GM21515 (cell line): ENCODE measurements at regions not wholly inside any gene's neighbourhood (a gene's known extent, or its start where the extent isn't known, plus 50 kb on each side); places are given as distances from the start of the nearest gene placed in this dataset.

Experiments used
- ATAC-seq: cut with Tn5 transposase; IDR thresholded peaks from one replicate; pipeline ENCODE4 v1.9.1; 2021; ENCODE audit not compliant: unreplicated experiment

DNA sequence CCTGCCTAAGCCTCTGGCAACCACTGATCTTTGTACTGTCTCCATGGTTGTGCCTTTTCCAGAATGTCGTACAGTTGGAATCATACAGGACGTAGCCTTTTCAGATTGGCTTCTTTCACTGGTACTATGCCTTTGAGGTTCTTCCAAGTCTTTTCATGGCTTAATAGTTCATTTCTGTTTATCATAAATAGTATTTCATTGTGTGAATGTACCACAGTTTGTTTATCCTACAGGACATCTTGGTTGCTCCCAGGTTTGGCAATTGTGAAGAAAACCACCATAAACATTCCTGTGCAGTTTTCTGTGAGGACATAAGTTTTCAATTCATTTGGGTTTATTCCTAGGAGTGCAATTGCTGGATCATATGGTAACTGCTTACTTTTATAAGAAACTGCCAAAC lies 190.6 kb upstream of the RAB4A start:
- ATAC-seq, result no peak

DNA sequence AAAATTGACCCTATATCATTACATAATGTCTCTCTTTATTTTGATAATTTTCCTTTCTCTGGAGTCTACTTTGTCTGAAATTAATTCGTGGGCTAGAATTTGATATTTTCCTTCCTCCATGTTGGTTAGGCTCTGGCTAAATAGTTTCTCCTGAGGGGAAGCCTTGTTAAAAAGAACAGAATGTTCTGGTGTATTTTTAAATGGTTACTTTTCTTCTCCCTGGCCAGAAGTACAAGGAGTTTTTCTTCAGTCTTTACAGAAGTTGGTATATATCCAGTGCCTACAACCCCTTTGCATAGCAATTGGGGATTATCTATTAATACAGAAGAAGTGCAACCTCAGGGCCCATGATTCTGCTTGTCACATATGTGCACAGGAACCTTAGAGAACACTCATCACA lies 185.6 kb upstream of the RAB4A start:
- no peak for ATAC-seq

DNA sequence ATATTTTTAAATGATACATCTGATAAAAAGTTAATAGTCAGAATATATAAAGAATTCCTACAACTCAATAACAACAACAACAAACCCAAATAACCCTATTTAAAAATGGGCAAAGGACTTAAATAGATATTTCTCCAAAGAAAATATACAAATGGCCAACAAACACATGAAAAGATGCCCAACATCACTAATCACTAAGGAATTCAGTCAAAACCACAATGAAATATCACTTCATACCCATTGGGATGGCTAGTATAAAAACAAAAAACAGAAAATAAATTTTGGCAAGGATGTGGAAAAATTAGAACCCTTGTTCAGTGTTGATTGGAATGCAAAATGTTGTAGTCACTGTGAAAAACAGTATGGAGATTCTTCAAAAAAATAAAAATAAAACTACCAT lies 184.8 kb upstream of the RAB4A start:
- ATAC-seq, result no peak

DNA sequence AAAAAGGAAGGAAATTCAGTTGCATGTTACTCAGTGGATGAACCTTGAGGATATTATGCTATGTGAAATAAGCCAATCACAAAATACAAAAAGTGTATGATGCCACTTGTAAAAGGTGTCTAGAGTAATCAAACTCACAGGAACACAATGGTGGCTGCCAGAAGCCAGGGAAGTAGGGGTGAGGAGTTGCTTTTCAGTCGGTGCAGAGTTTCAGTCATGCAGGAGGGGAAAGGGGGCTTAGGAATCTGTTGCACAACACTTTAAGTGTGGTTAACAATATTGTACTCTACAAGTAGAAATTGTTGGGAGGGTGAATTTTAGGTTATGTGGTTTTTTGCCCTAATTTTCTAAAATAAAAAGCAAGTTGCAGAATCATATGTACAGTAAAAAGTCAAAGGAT lies 184.2 kb upstream of the RAB4A start:
- ATAC-seq, result no peak

DNA sequence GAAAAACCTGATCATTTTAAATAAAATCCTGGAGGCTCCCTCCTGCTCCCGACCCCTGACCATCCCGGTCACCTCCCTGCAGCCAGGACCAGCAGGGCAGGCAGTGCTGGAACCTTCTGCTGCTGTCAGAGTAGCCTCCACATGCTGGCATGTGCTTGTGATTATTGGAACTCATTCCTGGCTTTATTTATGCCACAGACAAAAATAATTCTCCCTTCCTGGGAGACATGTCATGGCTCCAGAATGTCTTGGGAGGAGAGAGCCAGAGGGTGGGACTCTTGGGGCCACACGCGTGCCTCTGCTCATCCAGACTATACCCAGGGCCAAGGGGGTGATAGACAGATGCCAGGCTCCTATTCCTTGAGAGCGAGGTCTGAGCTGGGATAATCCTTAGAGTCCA lies 183.6 kb upstream of the RAB4A start:
- no peak for ATAC-seq

DNA sequence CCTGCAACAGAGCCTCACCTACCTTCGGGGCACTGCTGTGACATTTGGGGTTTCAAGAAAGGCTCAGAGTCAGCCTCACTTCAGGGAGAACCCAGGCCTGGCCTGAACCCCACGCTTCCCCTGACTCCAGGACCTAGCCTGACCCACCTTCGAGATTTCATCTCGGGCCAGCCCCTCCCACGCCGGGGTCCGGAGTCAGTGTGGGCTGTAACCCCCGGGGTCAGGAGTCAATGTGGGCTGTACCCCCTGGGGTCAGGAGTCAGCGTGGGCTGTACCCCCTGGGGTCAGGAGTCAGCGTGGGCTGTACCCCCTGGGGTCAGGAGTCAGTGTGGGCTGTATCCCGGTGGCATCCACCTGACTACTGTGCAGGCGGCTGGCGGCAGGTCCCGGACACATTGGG lies 183.0 kb upstream of the RAB4A start:
- no peak for ATAC-seq

DNA sequence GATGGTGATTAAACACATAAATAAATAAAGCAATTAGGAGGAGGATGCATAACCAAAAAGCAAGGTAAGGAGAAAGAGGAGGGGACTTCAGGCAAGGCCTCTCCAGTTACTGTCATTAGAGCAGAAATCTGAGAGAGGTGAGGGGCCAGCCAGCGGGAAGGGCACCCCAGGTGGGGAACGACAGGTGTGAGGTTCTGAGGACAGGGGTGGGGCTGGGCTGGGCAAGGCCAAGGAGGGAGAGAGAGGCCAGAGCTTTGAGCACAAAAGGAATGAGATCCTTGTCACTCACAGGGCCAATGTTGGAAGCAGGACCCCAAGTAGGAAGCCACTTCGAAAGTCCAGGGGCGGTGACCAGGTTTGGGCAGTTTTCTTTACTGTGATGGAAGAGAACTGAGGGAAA lies 182.2 kb upstream of the RAB4A start:
- no peak for ATAC-seq

DNA sequence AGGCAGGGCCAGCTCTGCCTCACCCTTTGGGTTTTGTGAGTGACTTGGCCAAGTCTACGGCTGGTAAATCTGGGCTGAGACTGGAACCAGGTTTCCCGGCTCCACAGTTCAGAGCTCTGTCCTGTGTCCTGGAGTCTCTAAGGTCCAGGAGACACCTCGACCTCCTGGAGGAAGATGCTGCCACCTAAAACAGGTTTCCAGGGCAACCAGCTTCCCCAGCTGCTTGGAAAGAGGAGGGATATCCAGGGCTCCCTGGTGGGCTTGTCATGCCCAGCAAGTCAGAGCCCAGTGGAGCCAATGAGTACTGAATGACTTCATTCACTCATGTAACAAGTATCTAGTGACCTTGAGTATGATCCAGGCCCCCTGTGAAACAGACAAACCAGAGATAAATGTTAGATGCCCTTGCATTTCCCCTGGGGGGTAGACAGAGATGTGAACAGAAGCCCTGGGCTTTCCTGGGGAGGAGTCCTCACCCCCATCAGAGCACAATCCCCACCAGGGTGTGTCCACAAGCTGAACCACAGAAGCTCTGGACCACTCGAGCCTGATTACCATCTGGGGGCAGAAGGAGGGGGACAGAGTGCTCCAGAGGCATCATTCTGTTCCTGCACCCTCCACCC lies 181.2 kb upstream of the RAB4A start:
- ATAC-seq, result no peak

DNA sequence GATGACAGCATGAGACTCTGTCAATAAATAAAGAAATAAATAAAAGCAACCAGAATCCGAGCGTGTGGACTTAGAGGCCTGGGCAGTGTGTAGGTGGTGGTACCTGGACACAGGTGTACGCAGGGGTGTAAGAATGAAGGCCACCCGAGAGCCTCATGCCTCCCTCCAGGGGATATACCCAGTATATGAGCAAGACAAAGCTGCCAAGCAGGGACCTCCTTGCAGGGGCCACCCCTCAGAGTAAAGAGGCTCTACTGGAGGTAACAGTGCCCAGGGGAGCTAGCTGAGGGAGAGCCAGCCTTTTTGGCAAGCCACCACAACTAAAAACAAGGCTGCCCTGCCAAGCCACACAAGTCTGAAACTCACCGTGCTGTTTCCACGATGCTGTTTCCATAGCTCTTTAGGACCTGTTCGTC lies 179.2 kb upstream of the RAB4A start:
- no peak for ATAC-seq

DNA sequence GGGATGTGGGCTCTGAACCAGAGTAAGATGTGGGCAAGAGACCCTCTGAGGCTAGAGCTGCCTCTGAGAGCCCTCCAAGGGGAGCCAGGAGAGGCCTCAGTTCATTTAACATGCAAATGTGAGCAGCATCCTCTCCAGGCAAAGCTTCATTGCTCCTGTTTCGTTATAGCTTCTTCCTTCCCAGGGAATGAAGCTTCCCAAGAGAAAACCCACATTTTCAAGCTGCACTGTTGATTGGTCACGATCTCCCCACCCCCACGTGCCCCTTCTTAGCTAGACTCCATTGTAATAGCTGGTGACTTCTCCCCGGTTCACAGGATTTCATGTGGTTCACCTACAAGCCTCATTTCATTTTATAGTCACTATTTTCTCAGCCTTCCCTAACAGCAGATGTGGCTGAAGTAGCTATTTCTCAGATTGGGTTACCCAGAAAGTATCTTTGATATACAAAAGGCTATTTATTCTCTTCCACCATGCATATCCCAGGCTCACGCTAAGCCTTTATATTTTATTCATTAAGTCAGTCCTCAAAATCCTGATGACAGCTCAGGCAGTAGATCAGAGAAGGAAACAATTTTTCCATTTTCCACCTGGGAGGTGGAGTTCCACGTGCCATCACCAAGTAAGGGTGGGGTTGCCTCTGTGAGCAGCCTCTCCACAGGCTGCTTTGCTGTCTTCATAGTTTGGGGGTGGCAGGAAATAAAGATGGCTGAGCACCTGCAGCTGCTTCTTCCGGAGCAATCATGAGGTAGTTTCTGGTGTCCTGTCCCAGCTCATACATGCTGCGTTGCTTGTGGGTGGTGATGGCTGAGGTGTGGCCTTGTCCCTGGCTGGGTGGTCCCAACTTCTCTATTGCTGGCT lies 178.3 kb upstream of the RAB4A start:
- ATAC-seq, result no peak

DNA sequence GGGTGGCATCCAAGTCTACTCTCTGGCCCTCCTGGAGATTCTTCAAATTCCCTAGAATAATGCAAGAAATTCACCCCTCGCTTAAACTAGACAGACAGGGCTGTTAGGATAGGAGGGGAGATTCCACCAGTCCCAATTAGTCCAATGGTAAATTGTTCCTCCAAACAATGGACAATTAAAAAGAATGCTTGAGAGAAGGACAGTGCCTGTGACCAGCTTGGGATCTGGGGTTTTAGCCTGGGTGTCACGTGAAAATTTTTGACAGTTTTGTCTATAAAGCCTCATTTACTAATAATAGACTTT lies 177.7 kb upstream of the RAB4A start:
- no peak for ATAC-seq

DNA sequence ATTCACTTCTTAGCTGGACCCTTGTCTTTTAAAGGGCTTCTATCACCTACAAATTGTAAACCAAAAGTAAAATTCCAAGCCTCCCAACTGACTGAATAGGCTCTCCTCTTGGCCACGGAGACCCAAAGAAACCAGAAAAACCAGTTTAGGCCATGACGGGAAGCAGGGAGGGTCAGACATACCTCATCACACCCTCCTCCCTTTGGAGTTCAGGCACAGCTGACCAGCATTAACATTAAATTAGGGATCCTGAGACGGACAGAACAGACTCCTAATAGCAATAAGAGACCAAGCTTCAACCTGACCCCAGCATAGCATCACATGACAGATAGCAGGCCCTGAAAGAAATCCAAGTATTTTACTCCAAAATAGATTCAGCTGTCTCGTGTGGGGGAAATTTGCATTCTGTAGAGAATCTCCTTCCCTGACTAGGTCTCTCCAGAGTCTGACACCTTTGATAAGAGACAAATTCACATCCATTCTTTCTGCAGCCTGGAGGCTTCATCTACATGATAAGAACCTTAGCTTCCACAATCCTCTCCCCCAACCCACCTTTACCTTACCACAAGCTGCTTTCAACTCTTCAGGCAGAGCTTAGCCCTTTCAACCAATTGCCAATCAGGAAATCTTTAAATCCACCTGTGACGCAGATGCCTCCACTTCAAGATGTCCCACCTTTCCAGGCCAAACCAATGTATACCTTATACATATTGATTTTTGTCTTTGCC lies 177.1 kb upstream of the RAB4A start:
- no peak for ATAC-seq

DNA sequence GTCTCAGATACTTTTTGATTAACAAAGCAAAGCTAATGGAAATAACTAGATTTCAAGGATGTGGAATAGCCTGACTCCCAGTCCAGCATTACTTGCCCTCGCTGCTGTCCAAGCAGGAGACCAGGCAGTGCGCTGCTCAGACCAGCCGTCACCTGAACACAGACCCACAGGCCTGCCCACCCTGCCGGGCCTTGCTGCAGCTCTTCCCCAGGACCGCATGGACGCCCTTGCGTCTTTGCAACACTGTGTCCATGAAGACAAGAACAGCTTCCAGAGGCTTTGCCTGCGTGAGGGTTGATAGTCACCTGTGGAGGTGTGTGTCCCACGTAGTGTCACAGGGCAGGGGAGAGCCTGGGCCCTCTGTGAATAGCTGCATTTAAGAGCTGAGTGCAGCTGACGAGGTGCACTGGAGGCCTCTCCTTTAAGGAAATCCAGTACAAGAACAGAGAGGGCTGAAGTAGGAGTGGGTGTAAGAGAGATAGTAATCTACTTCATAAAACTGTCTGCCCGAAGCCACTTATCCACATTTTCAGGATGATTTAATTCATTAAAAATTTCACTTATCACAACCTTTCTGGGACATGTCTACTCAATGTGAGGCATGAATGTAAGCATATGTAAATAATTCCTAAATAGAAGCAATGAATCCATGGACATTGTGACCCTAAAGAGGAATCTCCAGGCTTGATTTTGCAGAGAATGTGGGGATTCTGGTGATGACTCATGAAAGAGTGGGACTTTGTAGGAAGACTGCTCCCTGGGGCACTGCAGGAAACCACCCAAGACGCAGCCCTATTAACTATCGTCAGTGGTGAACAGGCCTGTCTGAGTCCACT lies 176.2 kb upstream of the RAB4A start:
- no peak for ATAC-seq

DNA sequence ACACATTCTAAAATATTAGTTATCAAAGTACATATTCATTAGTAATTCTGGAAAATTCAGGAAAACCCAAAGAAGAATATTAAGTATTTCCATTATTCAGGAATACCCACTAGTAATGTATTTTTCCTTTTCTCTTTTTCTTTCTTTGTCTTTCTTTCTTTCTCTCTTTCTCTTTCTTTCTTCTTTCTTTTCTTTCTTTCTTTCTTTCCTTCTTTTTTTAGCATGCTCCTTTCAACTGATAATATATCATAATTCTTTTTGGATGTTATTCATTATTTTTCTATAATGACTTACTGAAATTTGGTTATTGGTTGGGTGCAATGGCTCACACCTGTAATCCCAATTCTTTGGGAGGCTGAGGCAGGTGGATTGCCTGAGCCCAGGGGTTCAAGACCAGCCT lies 175.6 kb upstream of the RAB4A start:
- ATAC-seq, result no peak

DNA sequence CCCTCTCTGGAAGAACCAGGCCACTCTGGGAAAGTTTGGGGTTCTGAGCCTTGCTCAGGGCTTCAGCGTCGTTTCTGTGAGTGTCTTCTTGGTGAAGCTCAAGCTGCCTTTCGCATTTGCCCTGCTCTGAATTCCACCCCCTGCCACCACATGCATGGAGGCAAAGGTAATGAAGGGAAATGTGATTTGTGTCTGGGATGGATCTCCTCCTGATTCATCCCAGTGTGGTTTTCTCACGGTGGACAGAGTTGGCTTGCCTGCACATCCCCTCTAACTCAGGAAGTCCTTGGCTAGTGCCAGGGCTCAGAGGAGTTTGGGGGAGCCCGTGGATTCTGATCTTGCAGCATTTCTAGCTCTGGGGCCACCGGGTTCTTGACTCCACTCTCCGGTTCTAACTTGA lies 173.6 kb upstream of the RAB4A start:
- ATAC-seq, result no peak

DNA sequence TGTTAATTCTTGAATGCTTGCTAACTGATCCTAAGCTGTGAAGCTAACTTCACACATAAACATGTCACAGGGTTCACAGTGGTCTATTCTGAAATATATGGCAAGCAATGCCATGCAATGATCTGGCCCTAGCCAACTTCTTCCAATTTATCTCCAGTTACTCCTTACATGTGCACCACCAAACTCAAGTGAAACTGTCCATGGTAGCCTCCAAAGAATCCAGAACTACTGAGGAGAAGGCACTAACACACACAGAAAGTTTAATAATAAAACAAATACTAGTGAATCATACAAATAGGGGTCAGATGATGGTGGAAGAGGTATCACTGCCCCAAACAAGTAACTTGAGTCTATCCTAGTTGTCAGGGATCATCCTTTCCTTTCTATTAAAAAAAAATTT lies 172.6 kb upstream of the RAB4A start:
- ATAC-seq, result no peak

DNA sequence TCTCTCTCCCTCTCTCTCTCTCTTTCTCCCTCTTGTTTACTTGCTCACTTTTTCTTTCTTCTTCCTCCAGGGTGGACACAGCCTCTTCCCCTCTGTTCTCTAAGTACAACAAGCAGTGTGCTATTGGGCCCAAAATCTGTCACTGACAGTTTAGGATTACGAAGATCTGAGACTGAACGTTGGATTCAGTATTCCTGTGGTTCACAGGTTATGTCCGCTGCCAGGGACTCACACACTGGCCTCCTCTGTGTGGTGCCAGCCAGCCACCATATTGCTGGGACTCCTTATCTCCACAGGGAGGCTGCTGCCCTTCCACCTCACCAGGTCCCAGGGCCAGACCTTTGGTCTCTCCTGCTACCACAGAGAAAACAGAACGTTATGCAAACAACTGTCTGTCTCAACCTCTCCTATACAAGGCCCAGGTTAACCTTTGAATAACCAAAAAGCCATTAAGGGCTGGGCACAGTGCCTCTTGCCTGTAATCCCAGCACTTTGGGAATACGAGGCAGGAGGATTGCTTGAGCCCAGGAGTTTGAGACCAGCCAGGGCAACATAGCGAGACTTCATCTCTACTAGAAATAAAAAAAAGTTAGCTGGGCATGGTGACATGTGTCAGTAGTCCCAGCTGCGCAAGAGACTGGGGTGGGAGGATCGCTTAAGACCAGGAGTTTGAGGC lies 171.9 kb upstream of the RAB4A start:
- ATAC-seq, result no peak

DNA sequence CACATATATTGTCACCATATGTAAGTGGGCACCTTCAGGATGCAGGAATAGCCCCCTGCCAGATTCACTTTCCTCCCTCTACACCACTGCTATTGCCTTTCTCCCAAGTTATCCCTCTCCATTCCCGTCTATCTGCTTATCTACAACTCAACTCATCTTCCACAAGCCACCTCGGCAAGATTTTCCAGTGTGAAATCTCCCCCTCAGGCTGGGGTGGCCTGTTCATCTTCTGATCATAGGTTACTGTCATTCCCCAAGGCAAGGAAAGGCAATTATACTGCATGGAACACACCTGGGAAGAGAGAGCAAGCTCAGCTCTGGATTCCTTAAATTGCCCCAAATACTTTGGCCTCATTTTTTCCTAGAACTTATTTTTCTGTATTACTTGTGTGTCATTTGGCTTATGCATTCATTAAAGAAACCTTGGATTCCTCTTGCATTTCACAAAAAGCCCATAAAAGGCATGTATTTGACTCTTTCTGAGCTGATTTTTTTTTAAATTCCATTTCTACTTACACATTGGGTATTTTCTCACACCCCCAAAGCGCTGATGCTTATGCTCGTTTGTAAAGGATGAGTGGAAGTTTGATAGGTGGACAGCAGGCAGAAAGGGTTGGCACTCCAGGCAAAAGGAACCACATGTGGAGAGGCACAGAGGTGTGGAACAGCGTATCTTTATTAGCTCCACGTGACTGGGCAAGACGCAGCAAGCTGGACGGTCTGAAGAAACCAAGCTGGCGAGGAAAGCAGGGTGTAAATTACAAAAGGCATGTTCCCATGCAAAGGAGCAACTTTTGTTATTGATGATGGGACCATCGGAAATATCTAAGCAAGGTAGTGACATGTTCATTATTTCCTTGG lies 169.7 kb upstream of the RAB4A start:
- no peak for ATAC-seq

DNA sequence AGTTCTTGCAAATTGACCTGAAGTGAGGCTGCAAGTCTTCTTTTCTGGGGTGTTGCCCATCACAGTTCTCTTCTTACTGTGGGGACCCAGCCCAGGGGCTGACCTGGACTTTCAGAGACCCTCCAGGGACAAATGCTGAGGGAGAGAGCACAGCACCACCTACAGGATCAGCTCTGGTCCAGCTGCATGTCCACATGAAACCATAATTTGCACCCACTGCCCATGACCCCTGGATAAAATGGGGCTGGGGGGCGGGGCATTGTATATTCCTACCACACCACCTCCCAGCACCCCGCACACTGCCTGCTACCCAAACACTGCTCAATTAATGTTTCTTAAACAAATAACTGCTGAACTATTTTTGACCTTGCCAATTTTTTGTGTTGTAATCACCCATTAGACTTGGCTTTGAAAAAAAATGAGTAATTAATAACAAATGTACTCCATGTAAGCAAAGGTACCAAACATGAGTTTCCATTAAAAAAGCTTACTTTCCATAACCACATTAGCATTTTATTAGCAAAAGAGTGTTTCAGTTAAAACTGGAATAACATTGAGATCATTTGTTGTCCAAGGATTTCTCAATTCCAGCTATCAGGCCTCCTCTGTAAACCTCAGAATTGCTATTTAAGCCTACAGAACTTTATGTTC lies 168.0 kb upstream of the RAB4A start:
- no peak for ATAC-seq
